Sigmoid colon (tissue), 4 donors: ENCODE measurements at regions not wholly inside any gene's neighbourhood (a gene's known extent, or its start where the extent isn't known, plus 50 kb on each side); places are given as distances from the start of the nearest gene placed in this dataset.

Experiments
- CTCF ChIP-seq, 4 experiments: fragments of 450-650 bp in 3 of 4; fragments of 200-600 bp in 1 of 4; IDR thresholded peaks; one replicate each; pipeline ENCODE4 v1.5.1; 2016 to 2019; ENCODE audit warnings: antibody characterized with exemption in 4 of 4, mild to moderate bottlenecking in 3 of 4, moderate library complexity in 2 of 4
- EP300 ChIP-seq, 4 donors: sonication (generic); formaldehyde crosslinking; IDR thresholded peaks; one replicate each; pipeline ENCODE4 v1.6.1; 2017; ENCODE audit warnings: antibody characterized with exemption in 4 of 4

DNA sequence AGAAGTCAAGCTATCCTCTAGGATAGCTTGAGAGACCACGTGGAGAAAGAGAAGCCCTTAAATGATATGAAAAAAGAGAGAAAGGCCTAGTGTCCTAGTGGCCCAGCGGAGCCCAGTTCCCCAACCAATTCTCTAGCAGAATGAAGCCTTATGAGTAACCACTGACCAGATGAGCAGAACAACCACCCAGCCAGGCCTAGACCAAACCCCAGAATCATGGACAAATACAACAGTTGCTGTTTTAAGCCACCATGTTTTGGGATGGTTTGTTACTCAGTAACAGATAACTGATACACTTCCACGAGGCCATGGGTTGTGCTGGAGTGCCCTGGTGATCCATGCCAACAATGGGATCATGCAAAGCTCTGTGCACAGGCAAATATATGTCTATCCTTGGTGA lies 377.1 kb downstream of the SOX9 start:
- TF ChIP-seq EP300 (IDR thresholded peaks at IDR 0.05) (no peak), CTCF (IDR thresholded peaks at IDR 0.05) (no peak)
